ENCODE measurements at regions not wholly inside any gene's neighbourhood (a gene's known extent, or its start where the extent isn't known, plus 50 kb on each side); places are given as distances from the start of the nearest gene placed in this dataset.

DNA sequence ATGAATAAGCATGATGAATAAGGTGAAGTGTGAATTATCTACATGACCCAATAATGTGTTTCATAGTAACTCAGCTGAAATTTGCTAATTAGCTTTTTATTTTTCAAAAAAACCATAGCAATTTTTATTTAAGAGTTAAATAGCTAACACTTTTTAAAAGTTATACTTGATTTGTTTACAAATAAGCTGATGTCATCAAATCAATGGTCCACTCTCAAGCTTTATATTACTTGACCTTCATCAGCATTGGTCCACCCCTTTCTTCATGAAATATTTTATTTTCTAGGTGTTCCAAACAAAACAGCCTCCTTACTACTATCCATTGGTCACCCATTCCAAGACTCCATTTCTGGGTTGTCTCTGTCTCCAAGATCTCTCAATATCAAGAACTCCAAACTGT is 649.0 kb upstream of the TENM3 start:
- DNase-seq (ENCODE audit: low read depth, low spot score) = no peak

DNA sequence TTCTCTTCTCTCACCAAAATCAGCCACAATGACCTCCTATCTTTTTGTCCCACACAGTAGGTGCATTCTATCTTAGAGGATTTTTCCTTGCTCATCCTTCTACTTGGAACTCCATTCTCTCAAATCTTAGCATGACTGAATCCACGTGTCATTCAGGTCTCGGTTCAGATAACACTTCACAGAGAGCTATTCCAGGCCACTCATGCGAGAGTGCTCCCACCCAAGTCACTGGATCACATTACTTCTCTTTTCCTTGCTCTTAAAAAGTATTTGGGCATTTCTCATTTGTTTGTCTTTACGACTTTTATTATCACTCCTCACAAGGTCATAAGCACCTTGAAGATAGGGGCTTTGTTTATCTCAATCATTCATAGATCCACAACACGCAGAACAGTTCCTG is 647.5 kb upstream of the TENM3 start:
- no peak for DNase-seq (ENCODE audit: low read depth, low spot score)

DNA sequence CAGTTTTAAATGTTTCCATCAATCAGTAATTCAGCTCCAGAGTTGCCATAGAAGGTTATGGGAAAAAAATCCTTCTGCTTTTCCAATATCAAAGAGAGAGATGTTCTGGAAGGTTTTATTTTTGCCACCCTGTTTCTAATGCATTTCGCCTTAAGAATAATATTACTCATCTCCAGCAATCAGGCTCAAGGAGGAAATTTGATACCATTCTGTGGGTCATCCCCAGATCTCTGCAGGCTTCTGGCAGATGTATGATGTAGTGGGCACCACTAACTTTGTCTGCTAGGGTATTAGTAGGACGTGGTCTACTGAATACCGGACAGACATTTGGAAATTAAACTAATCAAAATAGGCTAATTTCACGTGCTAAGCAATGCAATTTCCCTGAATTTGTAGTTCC is 645.4 kb upstream of the TENM3 start:
- peak; percentile 55 for DNase-seq (ENCODE audit: low read depth, low spot score)

DNA sequence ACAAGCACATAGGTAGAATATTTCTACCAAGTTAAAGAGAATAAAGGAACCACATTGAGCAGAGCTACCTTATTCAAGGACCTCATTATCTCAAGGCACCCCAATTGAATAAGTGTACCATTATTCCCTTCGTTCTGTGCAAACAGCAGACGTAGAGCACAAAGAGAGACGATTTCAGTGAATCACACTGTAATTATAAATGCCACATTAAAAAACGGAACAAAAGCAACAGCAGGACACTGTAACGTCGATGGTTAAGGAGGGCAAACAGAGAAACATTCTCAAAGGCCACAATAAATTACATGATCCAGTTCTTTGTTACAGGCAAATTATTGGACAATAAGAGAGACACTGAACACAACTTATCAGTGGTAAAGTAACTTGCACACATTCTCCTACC is 644.1 kb upstream of the TENM3 start:
- no peak for DNase-seq (ENCODE audit: low read depth, low spot score)

DNA sequence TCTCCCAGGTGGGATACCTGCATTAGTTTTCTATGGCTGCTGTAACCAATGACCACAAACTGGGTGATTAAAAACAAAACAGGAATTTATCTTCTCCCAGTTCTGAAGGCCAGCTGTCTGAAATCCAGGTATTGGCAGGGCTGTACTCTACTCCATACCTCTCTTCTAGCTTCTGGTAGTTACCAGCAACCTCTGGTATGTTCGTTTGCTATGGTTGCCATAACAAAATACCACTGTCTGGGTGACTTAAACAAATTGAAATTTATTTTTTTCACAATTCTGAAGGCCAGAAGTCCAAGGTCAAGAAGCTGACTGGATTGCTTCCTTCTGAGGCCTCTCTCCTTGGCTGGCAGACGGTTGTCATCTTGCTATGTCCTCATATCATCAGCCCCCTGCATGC is 642.1 kb upstream of the TENM3 start:
- DNase-seq (ENCODE audit: low read depth, low spot score) = no peak

DNA sequence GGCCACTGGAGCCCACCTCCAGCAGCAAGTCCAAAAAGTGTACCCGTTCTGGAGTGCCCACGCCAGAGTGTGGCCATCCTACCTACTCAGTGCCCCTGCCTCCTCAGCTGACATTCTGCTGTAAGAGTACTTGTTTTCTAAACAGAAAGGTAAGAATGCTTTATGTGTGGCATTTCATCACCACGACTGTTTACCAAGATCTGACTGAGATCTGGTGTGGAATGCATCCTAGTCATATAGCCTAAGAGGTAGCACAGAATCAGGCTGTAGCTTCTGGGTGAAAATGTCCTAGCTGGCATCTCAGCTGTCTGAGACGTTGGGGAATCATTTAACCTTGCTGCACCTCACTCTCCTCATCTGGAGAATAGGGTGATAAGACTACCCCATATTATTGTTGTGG is 638.7 kb upstream of the TENM3 start:
- no peak for DNase-seq (ENCODE audit: low read depth, low spot score)

DNA sequence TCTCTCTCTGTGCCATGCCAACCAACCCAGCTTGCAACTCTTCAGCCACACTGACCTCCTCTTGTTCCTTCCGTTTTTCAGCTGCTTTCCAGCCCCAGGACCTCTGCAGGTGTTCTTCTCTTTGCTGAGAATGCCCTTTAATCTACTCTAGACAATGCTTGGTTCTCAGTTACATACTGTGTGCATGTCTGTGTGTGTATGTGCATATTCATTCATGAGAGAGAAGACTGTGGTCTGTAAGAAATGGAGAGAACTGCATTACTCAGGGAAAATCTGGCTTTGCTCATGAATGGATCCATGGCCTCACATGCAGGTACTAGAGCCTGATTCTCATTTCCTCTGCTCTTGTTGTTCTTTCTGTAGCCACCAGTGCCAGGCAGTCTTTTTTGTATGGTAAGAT is 636.9 kb upstream of the TENM3 start:
- DNase-seq (ENCODE audit: low read depth, low spot score) = no peak

DNA sequence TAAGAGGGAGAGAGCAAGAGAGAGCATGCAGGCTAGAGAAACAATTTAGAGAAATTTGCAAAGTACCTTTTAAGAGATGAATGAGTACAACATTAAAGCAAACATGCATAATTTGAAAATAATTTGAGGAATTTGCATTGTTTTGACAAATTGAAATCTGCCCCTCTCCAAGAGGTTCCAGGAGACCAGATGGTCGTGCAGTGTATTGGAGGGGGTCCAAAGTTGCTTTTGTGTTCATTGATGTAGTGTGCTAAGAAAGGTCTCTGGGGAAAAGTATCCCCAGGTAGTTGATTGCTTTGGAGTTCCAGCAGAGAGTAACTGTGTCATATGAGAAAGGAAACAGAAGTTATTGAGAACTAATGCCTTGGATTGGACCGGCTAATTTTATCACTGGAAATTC is 635.0 kb upstream of the TENM3 start:
- no peak for DNase-seq (ENCODE audit: low read depth, low spot score)

DNA sequence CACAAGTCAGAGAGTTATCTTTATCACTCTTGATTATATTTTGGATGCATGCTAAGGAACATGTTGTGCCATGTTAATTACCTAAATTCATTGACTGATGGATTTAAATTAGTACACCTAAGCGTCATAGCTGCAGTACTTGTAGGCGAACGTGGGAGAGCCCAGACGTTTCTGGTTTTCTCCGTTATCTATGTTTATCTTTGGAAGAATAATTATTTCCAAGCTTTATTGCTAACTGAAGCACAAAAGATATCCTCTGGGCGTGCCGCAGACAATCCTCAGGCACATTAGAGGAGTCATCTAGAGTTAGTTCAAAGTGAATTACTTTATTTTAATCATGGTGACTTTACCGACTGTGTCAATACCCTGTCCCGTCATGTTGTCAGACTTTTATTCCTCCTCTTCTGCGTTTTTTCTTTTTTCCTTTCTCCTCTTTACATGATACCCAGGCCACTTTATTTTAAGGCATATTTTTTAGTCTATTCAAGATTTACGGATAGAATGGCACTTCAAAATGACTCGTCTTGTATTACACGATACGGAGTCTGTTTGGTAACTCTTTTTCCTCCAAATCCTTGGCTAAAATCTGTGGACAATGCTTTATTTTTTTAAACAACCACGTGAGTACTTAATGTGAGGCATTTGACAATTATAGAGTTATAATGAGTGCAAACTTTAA is 632.0 kb upstream of the TENM3 start:
- no peak for DNase-seq (ENCODE audit: low read depth, low spot score)

DNA sequence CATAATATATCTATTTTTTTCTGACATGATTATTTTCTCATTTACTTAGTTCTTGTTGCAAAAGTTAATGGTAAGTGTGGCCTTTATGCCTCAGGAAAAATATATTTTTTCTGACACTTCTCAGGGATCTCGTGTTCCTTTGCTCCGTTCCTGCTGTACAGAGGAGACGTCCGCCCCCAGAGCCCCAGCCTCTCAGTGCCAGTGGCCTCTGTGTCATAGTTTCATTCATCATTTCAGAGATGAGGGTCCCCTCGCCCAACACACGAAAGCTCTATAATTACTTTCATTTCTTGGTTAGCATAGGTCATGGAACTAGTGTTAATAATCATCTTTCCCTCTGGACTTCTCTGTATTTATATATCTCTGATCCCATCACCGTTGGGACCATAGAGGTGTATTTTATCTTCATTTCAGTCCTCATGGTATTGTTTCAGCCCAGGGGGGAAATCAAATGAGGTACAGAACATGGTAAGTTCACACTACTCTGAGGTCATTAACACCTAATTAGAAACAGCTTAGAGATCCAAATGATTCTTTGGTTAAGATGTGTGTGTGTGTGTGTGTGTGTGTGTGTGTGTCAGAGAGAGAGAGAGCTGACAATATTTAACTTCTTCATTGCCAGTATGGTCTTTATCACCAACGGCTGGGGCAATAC is 631.1 kb upstream of the TENM3 start:
- no peak for DNase-seq (ENCODE audit: low read depth, low spot score)

DNA sequence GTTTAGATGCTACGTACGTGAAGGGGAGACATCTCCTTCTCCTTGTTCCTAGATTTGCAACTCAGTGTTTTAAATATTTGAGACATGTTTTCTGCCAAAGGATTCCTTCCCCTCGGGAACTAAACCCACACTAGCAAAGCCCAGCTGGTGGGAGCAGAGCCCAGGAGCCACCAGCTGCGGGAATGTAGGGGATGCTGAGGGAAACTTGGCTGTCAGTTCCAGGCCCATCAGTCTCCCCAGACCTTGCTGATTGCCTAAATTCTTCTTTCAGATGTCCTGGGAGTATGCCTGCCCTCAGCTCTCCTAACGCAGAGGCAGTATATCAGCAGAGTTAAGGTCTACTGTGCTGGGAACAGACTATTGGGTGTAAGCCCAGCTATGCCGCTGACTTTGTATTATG is 630.0 kb upstream of the TENM3 start:
- DNase-seq (ENCODE audit: low read depth, low spot score) = no peak

DNA sequence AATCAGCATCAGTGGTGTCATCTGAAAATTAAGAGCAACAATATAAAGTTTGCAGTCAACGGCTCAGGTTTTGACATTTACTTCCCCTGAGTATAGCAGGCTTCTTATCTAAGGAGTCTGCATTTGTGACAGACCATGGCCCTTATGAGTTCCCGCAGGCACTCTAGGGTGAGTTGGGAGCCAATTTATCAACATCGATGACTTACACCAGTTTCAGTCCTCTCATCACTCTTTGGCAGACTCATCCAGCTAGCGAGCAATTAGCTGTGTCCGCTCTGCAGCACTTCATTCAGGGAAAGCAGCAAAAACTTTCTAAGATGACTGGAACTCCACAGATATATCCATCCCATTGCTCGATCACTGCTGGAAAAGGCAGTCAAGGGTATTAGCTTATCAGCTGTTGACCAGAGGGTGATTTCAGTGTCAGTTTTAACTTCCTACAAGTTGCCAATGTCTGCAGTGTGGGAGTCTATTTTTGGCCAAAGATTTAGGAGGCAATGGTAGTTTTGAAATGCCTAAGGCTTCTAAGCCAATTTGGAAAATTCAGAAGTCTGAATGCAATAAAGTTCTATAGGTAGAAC is 625.1 kb upstream of the TENM3 start:
- DNase-seq (ENCODE audit: low read depth, low spot score) = no peak

DNA sequence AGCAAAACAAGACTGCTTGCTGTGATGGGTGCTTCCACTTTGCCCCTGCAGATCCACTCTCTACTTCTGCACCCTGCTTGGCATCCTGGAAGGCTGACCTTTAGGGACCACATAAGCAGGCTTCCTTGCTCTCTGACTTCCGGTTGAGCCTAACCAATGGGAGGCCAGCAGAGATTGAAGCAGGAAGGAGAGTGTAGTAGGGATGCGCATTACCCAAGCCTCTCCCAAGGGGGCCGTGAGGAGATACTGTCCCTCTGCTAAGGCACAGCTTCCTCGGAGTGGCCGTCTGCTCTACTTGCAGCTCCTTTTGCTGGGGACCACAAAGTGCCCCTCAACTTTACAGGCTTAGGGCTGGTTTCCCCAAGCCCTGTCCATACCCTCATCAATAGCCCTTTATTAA is 624.3 kb upstream of the TENM3 start:
- no peak for DNase-seq (ENCODE audit: low read depth, low spot score)

DNA sequence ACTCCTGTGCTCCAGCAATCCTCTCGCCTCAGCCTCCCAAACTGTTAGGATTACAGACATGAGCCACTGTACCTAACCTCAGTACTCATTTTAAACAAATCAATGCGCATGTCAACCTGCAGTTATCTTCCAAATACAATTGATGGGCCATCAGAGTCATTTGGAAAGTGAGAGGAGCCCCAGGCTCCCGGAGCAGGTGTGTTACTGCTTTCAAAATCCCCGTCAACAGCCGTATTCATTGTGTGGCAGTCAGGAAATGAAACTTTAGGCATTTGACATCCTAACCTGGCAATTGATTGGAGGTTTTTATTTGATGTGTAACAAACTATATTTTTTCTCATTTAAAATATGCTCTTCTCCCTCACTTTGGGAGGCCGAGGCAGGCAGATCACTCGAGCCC is 623.6 kb upstream of the TENM3 start:
- no peak for DNase-seq (ENCODE audit: low read depth, low spot score)

DNA sequence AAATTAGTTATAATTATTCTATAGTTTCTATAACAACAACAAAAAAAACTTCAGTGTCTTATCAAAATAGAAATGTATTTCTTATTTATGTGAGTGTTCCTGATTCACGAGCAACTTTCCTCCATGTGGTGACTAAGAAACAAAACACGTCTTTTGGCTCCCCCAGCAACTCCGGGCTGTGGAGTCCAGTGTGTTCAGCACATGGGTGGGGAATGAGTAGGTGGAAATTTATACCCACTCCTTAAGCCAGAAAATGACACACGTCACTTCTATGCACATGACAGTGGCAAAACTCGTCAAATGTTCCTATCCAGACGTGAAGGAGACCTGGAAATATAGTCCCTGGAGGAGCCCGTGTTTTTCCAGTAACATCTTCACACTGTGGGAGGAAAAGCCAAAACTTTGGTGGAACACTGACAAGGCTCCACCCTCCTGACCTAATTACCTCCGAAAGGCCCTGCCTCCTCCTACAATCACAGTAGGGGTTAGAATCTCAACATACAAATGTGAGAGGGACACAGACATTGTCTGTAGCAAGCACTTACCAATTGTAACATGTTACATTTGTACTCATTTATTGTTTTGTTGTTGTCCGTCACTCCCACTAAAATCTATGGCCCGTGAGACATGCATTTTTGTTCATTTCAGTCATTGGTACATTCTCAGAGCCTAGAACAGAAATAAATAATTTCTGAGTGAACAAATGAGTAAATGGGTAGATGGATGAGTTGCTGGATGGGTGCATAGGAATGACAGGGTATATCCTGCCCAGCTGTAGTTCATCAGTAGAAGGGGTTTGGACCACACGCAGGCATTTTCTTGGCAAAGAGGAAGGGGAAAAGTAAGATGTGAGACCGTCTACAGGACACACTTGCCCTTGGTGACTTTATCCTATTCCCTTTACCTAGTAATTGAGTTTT is 605.8 kb upstream of the TENM3 start:
- DNase-seq (ENCODE audit: low read depth, low spot score) = no peak

DNA sequence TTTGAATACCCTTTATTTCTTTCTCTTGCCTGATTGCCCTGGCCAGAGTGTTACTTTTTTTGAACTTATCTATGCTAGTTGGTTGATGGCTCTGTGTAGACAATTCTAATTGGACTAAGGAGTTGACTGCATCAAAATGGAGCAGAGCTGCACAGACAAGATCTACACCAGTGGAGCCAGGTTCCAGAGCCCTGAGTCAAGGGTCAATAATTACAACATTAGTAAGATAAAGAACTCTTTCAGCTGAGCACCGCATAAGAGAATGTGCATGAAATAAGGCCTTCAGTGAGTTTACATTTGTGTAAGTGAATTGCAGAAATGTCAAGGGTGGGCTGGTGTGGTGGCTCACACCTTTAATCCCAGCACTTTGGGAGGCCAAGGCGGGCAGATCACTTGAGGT is 599.7 kb upstream of the TENM3 start:
- no peak for DNase-seq (ENCODE audit: low read depth, low spot score)

DNA sequence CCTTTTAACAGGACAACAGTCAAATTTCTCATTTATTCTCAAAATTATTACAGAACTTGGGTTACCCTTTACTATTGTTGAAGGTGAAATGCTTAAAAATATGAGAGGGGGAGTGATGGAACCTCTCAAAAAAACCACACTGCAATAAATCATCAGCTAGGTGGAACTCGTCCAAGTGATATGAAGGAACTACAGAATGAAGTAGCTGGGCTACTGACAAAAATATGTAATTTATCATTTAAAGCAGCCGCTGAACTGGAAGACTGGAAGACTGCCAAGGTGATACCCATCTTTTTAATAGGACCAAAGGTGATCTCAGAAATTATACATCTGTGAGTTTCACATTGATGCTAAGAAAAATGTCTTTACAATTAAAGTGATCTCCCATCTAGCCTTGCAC is 597.7 kb upstream of the TENM3 start:
- no peak for DNase-seq (ENCODE audit: low read depth, low spot score)

DNA sequence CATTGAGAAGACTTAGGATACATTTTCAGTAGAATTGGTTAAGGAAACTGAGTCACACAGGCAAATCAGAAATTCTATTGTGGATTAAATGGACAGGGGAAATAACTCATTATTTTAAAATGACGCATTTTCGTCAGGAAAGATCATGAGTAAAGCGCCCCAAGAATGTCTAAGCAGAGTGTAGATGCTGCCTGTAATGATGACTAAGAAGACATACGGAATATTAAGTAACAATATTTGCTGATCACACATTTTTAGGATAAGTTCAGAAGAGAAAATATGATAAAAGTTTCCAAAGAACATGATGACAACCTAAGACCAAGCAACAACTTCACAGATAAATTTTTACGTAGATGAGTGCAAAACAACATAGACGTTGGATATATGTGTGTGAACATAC is 596.3 kb upstream of the TENM3 start:
- DNase-seq (ENCODE audit: low read depth, low spot score) = no peak

DNA sequence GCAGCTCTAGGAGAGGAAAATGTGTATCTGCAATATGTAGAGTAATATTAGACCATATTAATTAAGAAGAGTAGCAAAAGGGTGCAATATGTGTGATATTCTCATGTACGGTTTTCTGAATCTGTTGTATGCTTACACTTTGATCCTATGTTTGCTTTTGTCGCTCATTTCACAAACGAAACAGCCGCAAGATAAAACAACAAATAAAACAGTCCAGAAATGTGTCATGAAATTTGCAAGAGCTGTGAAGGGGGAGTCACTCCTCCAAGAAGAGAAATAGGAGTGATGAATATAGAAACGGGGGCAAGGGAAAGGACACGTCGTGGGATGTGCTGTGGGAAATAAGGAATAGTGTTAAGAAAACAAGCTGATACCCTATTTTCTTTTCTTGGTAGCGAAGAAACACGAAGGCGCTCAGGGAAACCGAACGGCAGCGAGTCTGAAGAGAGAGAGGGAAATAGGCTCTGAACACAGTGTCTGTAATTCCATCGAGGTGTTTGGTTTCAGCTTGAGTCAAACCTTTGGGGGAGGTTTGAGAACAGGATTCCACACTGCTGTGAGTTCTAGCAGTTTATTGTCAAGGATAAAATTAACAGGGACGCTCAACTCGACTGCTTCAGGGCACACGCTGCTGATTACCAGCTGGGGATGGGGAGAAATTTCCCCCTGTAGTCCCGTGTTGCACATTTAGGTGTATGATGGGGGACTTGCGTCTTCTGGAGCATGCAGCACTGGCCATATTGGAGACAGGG is 595.6 kb upstream of the TENM3 start:
- DNase-seq (ENCODE audit: low read depth, low spot score) = peak; percentile 20

DNA sequence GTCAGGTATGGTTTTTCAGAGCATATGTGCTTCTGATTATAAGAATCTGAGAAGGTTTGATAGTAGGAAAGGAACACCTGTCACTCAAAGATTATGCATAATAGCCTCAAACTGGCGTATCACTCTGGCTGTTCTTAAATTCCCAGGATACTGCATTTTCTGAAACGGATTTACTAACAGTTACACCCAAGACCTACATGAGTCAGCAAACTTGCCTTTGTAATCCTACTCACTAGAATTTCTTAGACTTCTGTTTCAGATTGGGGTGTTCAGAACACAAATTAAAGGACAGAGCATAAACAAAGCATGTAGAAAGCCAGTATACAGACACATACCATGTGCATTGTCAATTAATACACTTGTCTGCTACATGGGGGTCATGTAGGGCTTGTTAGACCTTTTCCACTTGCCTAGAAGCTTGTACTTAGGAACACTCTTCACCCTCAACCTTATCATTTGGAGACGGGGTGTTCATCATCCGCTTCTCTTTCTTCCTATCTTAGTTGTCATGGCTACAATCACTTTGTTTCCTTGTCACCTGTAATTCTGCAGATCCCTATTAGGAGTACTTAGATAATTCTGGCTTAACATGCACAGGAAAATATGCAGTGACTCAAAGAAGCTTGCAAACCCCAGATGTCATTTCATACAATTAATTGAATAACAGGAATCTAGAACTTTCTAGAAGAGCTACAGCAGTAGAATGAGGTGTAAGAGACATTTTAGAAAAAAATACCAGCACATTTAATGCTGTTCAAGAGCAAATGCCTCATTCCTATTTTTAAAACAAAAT is 593.0 kb upstream of the TENM3 start:
- DNase-seq (ENCODE audit: low read depth, low spot score) = no peak

DNA sequence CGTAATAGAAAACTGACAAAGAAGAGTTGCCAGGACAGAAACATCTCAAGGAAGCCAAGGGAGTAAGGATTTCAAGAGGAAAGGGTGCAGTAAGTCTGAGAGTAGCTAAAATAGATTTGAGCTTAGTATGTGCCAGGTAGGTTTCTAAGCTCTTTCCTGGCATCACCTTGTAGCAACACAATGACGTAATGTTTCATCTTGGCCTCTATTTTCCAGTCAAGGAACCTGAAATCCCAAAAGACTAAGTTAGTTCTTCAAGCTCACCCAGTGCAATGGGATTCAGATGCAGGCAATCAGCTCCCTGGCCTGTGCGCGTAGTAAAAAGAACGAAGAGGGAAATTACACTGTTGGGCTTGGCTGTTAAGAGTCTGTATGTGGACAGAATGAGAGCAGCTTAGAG is 586.5 kb upstream of the TENM3 start:
- DNase-seq (ENCODE audit: low read depth, low spot score) = no peak
